Panc1 (cell line): ENCODE measurements at regions not wholly inside any gene's neighbourhood (a gene's known extent, or its start where the extent isn't known, plus 50 kb on each side); places are given as distances from the start of the nearest gene placed in this dataset.

Experiments used
- ATAC-seq: fragments of 200-7000 bp; cut with Tn5 transposase; 2 replicates; pipeline ENCODE4 v1.9.1; 2020; ENCODE audit warnings: mild to moderate bottlenecking, moderate library complexity
- BruUV-seq: library from RNA; stranded (reverse); fragments of 400-500 nt; replicated peaks from 2 replicates; lab custom pipeline; 2021; lab: Mats Ljungman, UMichigan
- CTCF ChIA-PET: fragments of 300-600 bp; sonication (Branson Sonifier 250); formaldehyde crosslinking; loops from one replicate; lab custom pipeline; 2022; ENCODE audit warnings: antibody characterized with exemption; lab: Charles Lee
- POLR2A ChIA-PET: fragments of 300-600 bp; sonication (Branson Sonifier 250); formaldehyde crosslinking; loops from one replicate; lab custom pipeline; 2022; ENCODE audit warnings: antibody characterized with exemption; lab: Charles Lee
- DNase-seq: peaks from one replicate; pipeline ENCODE4 v3.0.0-alpha.2; 2010; ENCODE audit warnings: low read depth, low spot score
- H3K27ac ChIP-seq: 2 replicates; pipeline ENCODE4 v1.5.1; 2011; ENCODE audit warnings: mild to moderate bottlenecking, low read length, inconsistent platforms
- H3K27me3 ChIP-seq: fragments of 200-500 bp; sonication (Bioruptor generic); 2 replicates; pipeline ENCODE4 v1.6.0; 2014; ENCODE audit warnings: low read length, inconsistent platforms; ENCODE audit not compliant: control insufficient read depth, insufficient read depth
- H3K36me3 ChIP-seq: fragments of 200-500 bp; sonication (Bioruptor generic); 2 replicates; pipeline ENCODE4 v1.5.1; 2014; ENCODE audit warnings: inconsistent platforms, mild to moderate bottlenecking, low read length, moderate library complexity; ENCODE audit not compliant: control insufficient read depth, insufficient read depth
- H3K4me1 ChIP-seq: 2 replicates; pipeline ENCODE4 v1.5.1; 2011; ENCODE audit warnings: inconsistent platforms, mild to moderate bottlenecking, low read length, moderate library complexity; ENCODE audit not compliant: control insufficient read depth, insufficient read depth
- H3K4me3 ChIP-seq, 2 experiments: 2 replicates each; pipeline ENCODE4 v1.5.1; 2011 to 2012; ENCODE audit warnings: low read depth in 2 of 2, low read length in 2 of 2, mild to moderate bottlenecking in 2 of 2, inconsistent platforms in 1 of 2, moderate library complexity in 1 of 2
- H3K9me3 ChIP-seq: fragments of 200-500 bp; sonication (Bioruptor generic); 2 replicates; pipeline ENCODE4 v1.5.1; 2014; ENCODE audit warnings: low read depth, mild to moderate bottlenecking, inconsistent platforms, low read length, moderate library complexity; ENCODE audit not compliant: control insufficient read depth, insufficient read depth
- POLR2AphosphoS5 ChIP-seq: IDR thresholded peaks from 2 replicates; pipeline ENCODE4 v1.6.1; 2012; ENCODE audit warnings: mild to moderate bottlenecking, low read depth, low read length, moderate library complexity
- SIN3A ChIP-seq: IDR thresholded peaks from 2 replicates; pipeline ENCODE4 v1.6.1; 2012; ENCODE audit warnings: low read depth, mild to moderate bottlenecking, low read length, moderate library complexity, borderline replicate concordance; ENCODE audit not compliant: insufficient read depth
- TCF7L2 ChIP-seq: IDR thresholded peaks from 2 replicates; pipeline ENCODE4 v1.6.1; 2011; ENCODE audit warnings: mild to moderate bottlenecking, low read depth, low read length, inconsistent platforms
- in situ Hi-C: cut with HindIII; loops from 2 replicates; pipeline ENCODE4 v1.10.0; 2016; ENCODE audit warnings: low sequenced_read_pairs, low pct_unique_long_range_greater_than_20kb
- intact Hi-C: fragments of 100-400 bp; cut with micrococcal nuclease; formaldehyde crosslinking; loops from one replicate; pipeline ENCODE4 v1.10.0; 2022; ENCODE audit not compliant: unreplicated experiment
- TF ChIP-seq, protein P1 (sequence below): fragments of 450-650 bp; IDR thresholded peaks from 2 replicates; pipeline ENCODE4 v1.5.1; 2017; ENCODE audit warnings: mild to moderate bottlenecking
- TF ChIP-seq, protein P2 (sequence below), 2 experiments: IDR thresholded peaks; 2 replicates each; pipeline ENCODE4 v1.6.1; 2011 to 2012; ENCODE audit warnings: low read depth in 2 of 2, control low read depth in 1 of 2, low read length in 1 of 2, mild to moderate bottlenecking in 1 of 2, moderate library complexity in 1 of 2; ENCODE audit not compliant: insufficient read depth in 1 of 2

DNA sequence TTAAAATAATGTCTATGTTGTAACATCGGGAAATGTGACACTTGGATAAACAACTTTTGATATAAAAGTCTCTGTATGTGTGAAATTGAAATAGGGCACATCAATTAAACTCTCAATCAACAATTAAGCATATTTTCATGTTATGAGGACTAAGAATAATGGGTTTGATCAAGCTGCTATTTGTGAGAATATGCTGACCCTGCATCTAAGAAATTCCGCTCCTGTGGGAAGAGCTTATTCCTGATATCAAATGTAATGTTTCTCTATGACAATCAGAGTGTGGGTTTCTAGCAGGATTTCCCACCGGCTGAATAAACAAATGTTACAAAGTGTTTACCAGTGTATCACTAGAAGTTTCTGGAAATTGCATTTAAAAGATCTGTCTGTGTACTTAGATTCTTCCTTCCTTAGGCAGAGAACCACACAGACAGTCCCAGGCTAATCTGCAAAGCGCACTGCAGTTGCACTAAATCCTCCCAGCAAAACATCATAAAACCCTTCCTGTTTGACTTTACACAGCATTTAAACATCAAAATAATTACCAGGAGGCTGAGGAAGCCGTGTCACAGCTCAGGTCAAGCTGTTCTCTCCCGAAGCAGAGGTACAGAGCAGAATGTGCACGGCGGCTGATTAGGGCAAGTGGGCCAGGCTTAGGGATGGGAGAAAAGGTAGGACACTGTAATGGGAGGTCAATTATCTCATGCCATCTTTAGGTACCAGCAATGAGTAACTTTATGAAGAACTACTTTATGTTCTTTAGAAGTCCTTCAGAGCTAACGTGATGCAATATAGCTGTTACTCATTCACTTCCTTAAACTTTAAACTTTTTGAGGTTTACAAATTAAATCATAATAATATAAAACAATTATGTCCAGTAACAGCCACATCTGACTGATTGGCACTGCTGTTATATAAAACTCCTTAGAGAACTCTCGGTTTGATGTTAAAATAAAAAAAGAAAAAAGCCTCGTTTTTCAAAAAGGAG, 109.1 kb upstream of the CTTNBP2 start:
- no peaks in the 10 kb centered on the region for H3K27me3 ChIP-seq
- TF ChIP-seq, protein P1, sequence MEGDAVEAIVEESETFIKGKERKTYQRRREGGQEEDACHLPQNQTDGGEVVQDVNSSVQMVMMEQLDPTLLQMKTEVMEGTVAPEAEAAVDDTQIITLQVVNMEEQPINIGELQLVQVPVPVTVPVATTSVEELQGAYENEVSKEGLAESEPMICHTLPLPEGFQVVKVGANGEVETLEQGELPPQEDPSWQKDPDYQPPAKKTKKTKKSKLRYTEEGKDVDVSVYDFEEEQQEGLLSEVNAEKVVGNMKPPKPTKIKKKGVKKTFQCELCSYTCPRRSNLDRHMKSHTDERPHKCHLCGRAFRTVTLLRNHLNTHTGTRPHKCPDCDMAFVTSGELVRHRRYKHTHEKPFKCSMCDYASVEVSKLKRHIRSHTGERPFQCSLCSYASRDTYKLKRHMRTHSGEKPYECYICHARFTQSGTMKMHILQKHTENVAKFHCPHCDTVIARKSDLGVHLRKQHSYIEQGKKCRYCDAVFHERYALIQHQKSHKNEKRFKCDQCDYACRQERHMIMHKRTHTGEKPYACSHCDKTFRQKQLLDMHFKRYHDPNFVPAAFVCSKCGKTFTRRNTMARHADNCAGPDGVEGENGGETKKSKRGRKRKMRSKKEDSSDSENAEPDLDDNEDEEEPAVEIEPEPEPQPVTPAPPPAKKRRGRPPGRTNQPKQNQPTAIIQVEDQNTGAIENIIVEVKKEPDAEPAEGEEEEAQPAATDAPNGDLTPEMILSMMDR, result no peak
- TF ChIP-seq, protein P2, sequence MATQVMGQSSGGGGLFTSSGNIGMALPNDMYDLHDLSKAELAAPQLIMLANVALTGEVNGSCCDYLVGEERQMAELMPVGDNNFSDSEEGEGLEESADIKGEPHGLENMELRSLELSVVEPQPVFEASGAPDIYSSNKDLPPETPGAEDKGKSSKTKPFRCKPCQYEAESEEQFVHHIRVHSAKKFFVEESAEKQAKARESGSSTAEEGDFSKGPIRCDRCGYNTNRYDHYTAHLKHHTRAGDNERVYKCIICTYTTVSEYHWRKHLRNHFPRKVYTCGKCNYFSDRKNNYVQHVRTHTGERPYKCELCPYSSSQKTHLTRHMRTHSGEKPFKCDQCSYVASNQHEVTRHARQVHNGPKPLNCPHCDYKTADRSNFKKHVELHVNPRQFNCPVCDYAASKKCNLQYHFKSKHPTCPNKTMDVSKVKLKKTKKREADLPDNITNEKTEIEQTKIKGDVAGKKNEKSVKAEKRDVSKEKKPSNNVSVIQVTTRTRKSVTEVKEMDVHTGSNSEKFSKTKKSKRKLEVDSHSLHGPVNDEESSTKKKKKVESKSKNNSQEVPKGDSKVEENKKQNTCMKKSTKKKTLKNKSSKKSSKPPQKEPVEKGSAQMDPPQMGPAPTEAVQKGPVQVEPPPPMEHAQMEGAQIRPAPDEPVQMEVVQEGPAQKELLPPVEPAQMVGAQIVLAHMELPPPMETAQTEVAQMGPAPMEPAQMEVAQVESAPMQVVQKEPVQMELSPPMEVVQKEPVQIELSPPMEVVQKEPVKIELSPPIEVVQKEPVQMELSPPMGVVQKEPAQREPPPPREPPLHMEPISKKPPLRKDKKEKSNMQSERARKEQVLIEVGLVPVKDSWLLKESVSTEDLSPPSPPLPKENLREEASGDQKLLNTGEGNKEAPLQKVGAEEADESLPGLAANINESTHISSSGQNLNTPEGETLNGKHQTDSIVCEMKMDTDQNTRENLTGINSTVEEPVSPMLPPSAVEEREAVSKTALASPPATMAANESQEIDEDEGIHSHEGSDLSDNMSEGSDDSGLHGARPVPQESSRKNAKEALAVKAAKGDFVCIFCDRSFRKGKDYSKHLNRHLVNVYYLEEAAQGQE (IDR thresholded peaks at IDR 0.05; ENCODE audit: insufficient read depth in 1 of 2, low read depth in 2 of 2, low read length in 1 of 2), result no peak
- in situ Hi-C loops (no loop called here), intact Hi-C loops (no loop called here)
- H3K36me3 ChIP-seq, result no peaks in the 10 kb centered on the region
- H3K9me3 ChIP-seq, result no peaks in the 10 kb centered on the region
- BruUV-seq, result no TSS peak
- DNase-seq (no peak), ATAC-seq (no peak)
- no peak overlapping the region for H3K4me3 ChIP-seq
- H3K4me1 ChIP-seq, result no peaks in the 10 kb centered on the region
- ChIA-PET CTCF (no interaction called here), POLR2A (no interaction called here)
- H3K27ac ChIP-seq, result no peak overlapping the region

DNA sequence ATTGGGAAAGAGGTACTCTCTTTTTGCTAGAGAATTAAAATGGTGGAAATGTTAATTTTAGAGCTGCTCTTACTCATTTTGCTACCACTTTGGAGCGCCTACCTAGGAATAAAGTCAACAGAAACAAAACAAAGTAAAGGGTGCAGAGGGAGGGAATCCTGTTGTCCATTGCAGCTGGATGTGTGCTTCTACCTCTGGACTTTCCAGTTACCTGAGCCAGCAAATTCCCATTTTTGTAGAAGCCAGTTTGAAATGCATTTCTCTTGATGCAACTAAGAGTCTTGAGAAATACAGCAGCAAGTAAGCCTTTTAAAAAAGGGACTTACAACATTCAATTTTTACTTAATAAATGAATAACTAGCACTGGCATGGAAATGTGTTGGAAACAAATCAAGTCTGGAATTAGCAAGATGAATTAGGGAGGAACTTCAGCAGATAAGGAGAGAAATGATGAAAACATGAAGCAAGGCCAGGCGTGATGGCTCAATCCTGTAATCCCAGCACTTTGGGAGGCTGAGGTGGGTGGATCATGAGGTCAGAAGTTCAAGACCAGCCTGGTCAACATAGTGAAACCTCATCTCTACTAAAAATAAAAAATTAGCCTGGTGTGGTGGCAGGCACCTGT, 113.5 kb upstream of the CTTNBP2 start:
- TF ChIP-seq, protein P2 (IDR thresholded peaks at IDR 0.05; ENCODE audit: insufficient read depth in 1 of 2, low read depth in 2 of 2, low read length in 1 of 2), result no peak
- no peak for TF ChIP-seq POLR2AphosphoS5
- TF ChIP-seq TCF7L2, result no peak
- TF ChIP-seq, protein P1, result no peak
- TF ChIP-seq SIN3A, result no peak
- POLR2A ChIA-PET, result no interaction called here
- Histone ChIP-seq H3K9me3 (no peaks in the 10 kb centered on the region), H3K4me1 (no peaks in the 10 kb centered on the region), H3K4me3 (no peak overlapping the region), H3K36me3 (no peaks in the 10 kb centered on the region), H3K27me3 (no peaks in the 10 kb centered on the region), H3K27ac (no peak overlapping the region)
- DNase-seq (no peak), ATAC-seq (no peak)
- in situ Hi-C loops (no loop called here), intact Hi-C loops (no loop called here)
- CTCF ChIA-PET, result no interaction called here
- BruUV-seq, result no TSS peak
